PC-9 (cell line): ENCODE measurements at regions not wholly inside any gene's neighbourhood (a gene's known extent, or its start where the extent isn't known, plus 50 kb on each side); places are given as distances from the start of the nearest gene placed in this dataset.

Experiments
- BruUV-seq: library from RNA; stranded (reverse); fragments of 400-500 nt; replicated peaks from 2 replicates; lab custom pipeline; 2021; lab: Mats Ljungman, UMichigan
- CTCF ChIA-PET: fragments of 300-600 bp; sonication (Branson Sonifier 250); formaldehyde crosslinking; loops from one replicate; lab custom pipeline; 2022; ENCODE audit warnings: antibody characterized with exemption; lab: Charles Lee
- POLR2A ChIA-PET: fragments of 300-600 bp; sonication (Branson Sonifier 250); formaldehyde crosslinking; loops from one replicate; lab custom pipeline; 2022; ENCODE audit warnings: antibody characterized with exemption; ENCODE audit not compliant: unreplicated experiment; lab: Charles Lee
- DNase-seq, 2 experiments: peaks; one replicate each; pipeline versions ENCODE4 v3.0.0 to v3.0.0-alpha.2; 2015 to 2022; ENCODE audit warnings: mixed read lengths in 1 of 2
- H2AFZ ChIP-seq: fragments of 200-600 bp; sonication (generic); 2 replicates; pipeline ENCODE4 v1.8.1; 2017; ENCODE audit warnings: antibody characterized with exemption
- H3F3A ChIP-seq: fragments of 200-600 bp; sonication (generic); 2 replicates; pipeline ENCODE4 v1.8.1; 2017; ENCODE audit warnings: antibody characterized with exemption, mild to moderate bottlenecking, low read depth; ENCODE audit not compliant: insufficient read depth
- H3K27ac ChIP-seq: fragments of 200-600 bp; sonication (generic); 2 replicates; pipeline ENCODE4 v1.6.1; 2016; ENCODE audit warnings: mixed run types
- H3K27me3 ChIP-seq: fragments of 200-600 bp; sonication (generic); 2 replicates; pipeline ENCODE4 v1.6.1; 2016; ENCODE audit warnings: low read depth, mixed run types; ENCODE audit not compliant: insufficient read depth
- H3K36me3 ChIP-seq: fragments of 200-600 bp; sonication (generic); 2 replicates; pipeline ENCODE4 v1.6.1; 2016; ENCODE audit warnings: low read depth, mixed run types
- H3K4me1 ChIP-seq: fragments of 200-600 bp; sonication (generic); replicated peaks from 2 replicates; pipeline ENCODE4 v1.6.1; 2016; ENCODE audit warnings: mixed run types; ENCODE audit not compliant: insufficient read depth
- H3K4me2 ChIP-seq: fragments of 200-600 bp; sonication (generic); 2 replicates; pipeline ENCODE4 v1.6.1; 2017; ENCODE audit warnings: mixed run types
- H3K4me3 ChIP-seq: fragments of 200-600 bp; sonication (generic); 2 replicates; pipeline ENCODE4 v1.6.1; 2016; ENCODE audit warnings: mixed run types
- H3K79me2 ChIP-seq: fragments of 200-600 bp; sonication (generic); 2 replicates; pipeline ENCODE4 v1.6.1; 2017; ENCODE audit warnings: low read depth, mixed run types
- H3K9me2 ChIP-seq: fragments of 200-600 bp; sonication (generic); 2 replicates; pipeline ENCODE4 v1.8.1; 2017; ENCODE audit warnings: mild to moderate bottlenecking; ENCODE audit not compliant: insufficient read depth
- H3K9me3 ChIP-seq: fragments of 200-600 bp; sonication (generic); 2 replicates; pipeline ENCODE4 v1.8.1; 2016; ENCODE audit warnings: low read depth; ENCODE audit not compliant: insufficient read depth
- H4K20me1 ChIP-seq: fragments of 200-600 bp; sonication (generic); 2 replicates; pipeline ENCODE4 v1.8.1; 2017; ENCODE audit not compliant: insufficient read depth
- EZH2 ChIP-seq: fragments of 200-600 bp; sonication (generic); IDR thresholded peaks from 2 replicates; pipeline ENCODE4 v1.8.0; 2017; ENCODE audit warnings: antibody characterized with exemption, low read depth
- intact Hi-C: fragments of 100-400 bp; cut with micrococcal nuclease; formaldehyde crosslinking; loops from one replicate; pipeline ENCODE4 v1.10.0; 2022; ENCODE audit not compliant: unreplicated experiment
- TF ChIP-seq, protein P1 (sequence below): fragments of 200-600 bp; sonication (generic); conservative IDR thresholded peaks from 2 replicates; pipeline ENCODE4 v1.6.1; 2017; ENCODE audit warnings: mixed run types, antibody characterized with exemption, mild to moderate bottlenecking, moderate library complexity

DNA sequence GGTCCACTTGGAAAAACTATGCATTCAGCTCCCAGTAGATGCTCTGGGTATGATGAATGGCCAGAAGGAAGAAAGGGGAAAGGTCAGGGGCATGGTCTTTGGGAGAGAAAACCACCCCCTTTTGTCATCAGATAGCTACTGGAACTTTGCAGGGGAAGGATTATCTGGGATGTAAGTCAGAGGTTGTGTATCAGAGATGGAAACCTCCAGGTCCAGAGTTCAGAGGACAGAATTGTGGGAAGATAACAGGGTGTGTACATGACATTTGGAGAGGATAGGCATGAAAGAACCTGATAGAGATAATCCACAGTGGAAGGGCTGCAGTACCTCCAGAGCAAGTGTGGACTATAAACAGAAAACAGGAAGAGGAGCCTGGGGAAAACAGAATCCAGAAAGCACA, 262.7 kb downstream of the SPRY1 start:
- TF ChIP-seq EZH2: no peak
- TF ChIP-seq, protein P1, sequence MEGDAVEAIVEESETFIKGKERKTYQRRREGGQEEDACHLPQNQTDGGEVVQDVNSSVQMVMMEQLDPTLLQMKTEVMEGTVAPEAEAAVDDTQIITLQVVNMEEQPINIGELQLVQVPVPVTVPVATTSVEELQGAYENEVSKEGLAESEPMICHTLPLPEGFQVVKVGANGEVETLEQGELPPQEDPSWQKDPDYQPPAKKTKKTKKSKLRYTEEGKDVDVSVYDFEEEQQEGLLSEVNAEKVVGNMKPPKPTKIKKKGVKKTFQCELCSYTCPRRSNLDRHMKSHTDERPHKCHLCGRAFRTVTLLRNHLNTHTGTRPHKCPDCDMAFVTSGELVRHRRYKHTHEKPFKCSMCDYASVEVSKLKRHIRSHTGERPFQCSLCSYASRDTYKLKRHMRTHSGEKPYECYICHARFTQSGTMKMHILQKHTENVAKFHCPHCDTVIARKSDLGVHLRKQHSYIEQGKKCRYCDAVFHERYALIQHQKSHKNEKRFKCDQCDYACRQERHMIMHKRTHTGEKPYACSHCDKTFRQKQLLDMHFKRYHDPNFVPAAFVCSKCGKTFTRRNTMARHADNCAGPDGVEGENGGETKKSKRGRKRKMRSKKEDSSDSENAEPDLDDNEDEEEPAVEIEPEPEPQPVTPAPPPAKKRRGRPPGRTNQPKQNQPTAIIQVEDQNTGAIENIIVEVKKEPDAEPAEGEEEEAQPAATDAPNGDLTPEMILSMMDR: no peak
- intact Hi-C loops: loop anchor here (1.0 kb wide), 2 partner anchors 94 to 260 kb away; no protein-coding TSS in a partner anchor
- no peak for DNase-seq
- Histone ChIP-seq H3K79me2 (no peaks in the 10 kb centered on the region), H3K27ac (no peak overlapping the region), H3K4me1 (no peaks in the 10 kb centered on the region), H4K20me1 (no peaks in the 10 kb centered on the region), H3K27me3 (no peaks in the 10 kb centered on the region), H3K4me2 (no peak overlapping the region), H3F3A (no peaks in the 10 kb centered on the region), H3K9me3 (peaks cover 22% of the 10 kb centered on the region), H2AFZ (no peak overlapping the region), H3K9me2 (no peaks in the 10 kb centered on the region), H3K4me3 (no peak overlapping the region), H3K36me3 (no peaks in the 10 kb centered on the region)
- no TSS peak for BruUV-seq
- CTCF ChIA-PET: no interaction called here
- POLR2A ChIA-PET: no interaction called here

DNA sequence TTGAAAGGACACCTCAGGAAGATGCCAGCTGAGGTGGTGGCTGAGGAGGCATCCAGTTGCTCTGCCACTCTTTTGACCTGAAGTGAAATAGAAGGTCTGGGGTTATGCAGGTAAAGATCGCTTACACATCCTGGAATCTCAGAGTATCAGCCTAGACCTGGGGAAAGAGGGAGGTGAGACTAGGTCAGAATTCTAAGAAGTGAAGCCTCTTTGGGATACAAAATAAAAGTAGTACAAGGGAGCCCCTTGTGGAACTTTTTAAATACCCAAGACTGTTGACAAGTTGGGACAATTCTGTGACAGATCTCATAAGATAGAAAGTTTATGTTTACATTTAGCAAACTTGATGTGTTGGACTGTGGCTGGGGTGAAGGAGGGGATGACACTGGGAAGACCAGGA, 263.1 kb downstream of the SPRY1 start:
- DNase-seq: peak in 1 of 2 experiments; percentile 48
- ChIA-PET CTCF (no interaction called here), POLR2A (interaction anchor here (0.7 kb wide), 1 partner anchor 80 kb away, joined by 3 read pairs; no protein-coding TSS in a partner anchor)
- Histone ChIP-seq H3K9me3 (peaks cover 22% of the 10 kb centered on the region), H3K27ac (no peak overlapping the region), H3K4me3 (no peak overlapping the region), H3F3A (no peaks in the 10 kb centered on the region), H4K20me1 (no peaks in the 10 kb centered on the region), H3K9me2 (no peaks in the 10 kb centered on the region), H3K27me3 (no peaks in the 10 kb centered on the region), H2AFZ (no peak overlapping the region), H3K79me2 (no peaks in the 10 kb centered on the region), H3K36me3 (no peaks in the 10 kb centered on the region), H3K4me2 (no peak overlapping the region), H3K4me1 (no peaks in the 10 kb centered on the region)
- no TSS peak for BruUV-seq
- TF ChIP-seq, protein P1: peak; percentile 72
- TF ChIP-seq EZH2: no peak
- intact Hi-C loops: loop anchor here (1.0 to 5.0 kb wide), 8 partner anchors 94 to 663 kb away; no protein-coding TSS in a partner anchor

DNA sequence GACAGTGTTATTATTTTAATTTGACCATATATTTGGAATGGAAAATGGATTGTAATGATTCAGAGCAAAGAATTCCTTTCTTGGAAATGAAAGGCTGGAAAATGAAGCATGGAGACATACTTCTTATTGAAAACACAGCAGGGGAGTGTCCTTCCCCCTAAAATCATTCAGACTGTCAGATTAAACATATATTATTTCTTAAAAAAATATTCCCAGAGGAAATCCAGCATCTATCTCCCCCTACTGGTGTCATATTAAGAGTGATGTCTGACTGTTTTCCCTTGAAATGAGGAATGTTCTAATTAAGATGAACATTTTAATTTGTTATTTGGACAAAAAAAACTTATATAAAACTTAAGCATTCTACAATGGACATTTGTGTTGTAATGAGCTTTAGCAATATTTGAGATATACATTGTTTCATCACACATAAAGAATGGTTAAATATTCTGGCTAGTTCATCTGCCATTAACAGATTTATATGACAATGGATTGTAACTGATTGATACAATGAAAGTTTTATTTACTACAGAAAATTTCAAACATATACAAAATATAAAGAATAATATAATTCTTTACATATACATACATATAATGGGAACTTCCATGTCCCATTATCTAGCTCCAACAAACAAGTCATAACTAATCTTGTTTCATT, 264.6 kb downstream of the SPRY1 start:
- Histone ChIP-seq H3K9me2 (no peaks in the 10 kb centered on the region), H3K4me1 (no peaks in the 10 kb centered on the region), H3K4me2 (no peak overlapping the region), H3F3A (no peaks in the 10 kb centered on the region), H3K36me3 (no peaks in the 10 kb centered on the region), H3K27ac (no peak overlapping the region), H3K4me3 (no peak overlapping the region), H2AFZ (no peak overlapping the region), H4K20me1 (no peaks in the 10 kb centered on the region), H3K9me3 (peaks cover 14% of the 10 kb centered on the region), H3K27me3 (no peaks in the 10 kb centered on the region), H3K79me2 (no peaks in the 10 kb centered on the region)
- no peak for TF ChIP-seq EZH2
- TF ChIP-seq, protein P1: peak; percentile 89
- ChIA-PET POLR2A (no interaction called here), CTCF (interaction anchor here (0.5 to 1.1 kb wide), 3 partner anchors 96 to 401 kb away, joined by 3 read pairs; no protein-coding TSS in a partner anchor)
- intact Hi-C loops: loop anchor here (1.0 to 5.0 kb wide), 5 partner anchors 452 to 661 kb away; no protein-coding TSS in a partner anchor
- BruUV-seq: no TSS peak
- DNase-seq: no peak
